NCI-H187 treated with DMSO at 0.1 percent for 48 hours (cell line): ENCODE measurements at regions not wholly inside any gene's neighbourhood (a gene's known extent, or its start where the extent isn't known, plus 50 kb on each side); places are given as distances from the start of the nearest gene placed in this dataset.

ENCODE experiments used
- DNase-seq: peaks from one replicate; lab custom pipeline; 2025; lab: John Stamatoyannopoulos, UW

- no peak for DNase-seq
Observed at GRCh38 chr9:11928871-11929321, 764.3 kb upstream of the TYRP1 start.

- no peak for DNase-seq
Observed at GRCh38 chr9:11931109-11931508, 762.1 kb upstream of the TYRP1 start.

- no peak for DNase-seq
Observed at GRCh38 chr9:11931751-11932150, 761.4 kb upstream of the TYRP1 start.

GRCh38 chr9:11933926-11934325, 759.3 kb upstream of the TYRP1 start:
- DNase-seq, result no peak

GRCh38 chr9:11946531-11946930, 746.7 kb upstream of the TYRP1 start:
- no peak for DNase-seq

- no peak for DNase-seq
Observed at GRCh38 chr9:11962327-11962726, 730.9 kb upstream of the TYRP1 start.

- no peak for DNase-seq
Observed at GRCh38 chr9:11966786-11967185, 726.4 kb upstream of the TYRP1 start.

- no peak for DNase-seq
Observed at GRCh38 chr9:11968631-11969030, 724.6 kb upstream of the TYRP1 start.

- DNase-seq, result no peak
Observed at GRCh38 chr9:11973011-11973410, 720.2 kb upstream of the TYRP1 start.

- DNase-seq, result no peak
Observed at GRCh38 chr9:11973511-11973910, 719.7 kb upstream of the TYRP1 start.

- no peak for DNase-seq
Observed at GRCh38 chr9:11992866-11993265, 700.3 kb upstream of the TYRP1 start.

GRCh38 chr9:12014488-12014887, 678.7 kb upstream of the TYRP1 start:
- DNase-seq, result no peak

GRCh38 chr9:12054235-12054634, 639.0 kb upstream of the TYRP1 start:
- DNase-seq, result no peak

GRCh38 chr9:12056874-12057273, 636.3 kb upstream of the TYRP1 start:
- no peak for DNase-seq

- no peak for DNase-seq
Observed at GRCh38 chr9:12060067-12060466, 633.1 kb upstream of the TYRP1 start.

GRCh38 chr9:12060811-12061210, 632.4 kb upstream of the TYRP1 start:
- no peak for DNase-seq

GRCh38 chr9:12065050-12065449, 628.1 kb upstream of the TYRP1 start:
- DNase-seq, result no peak

GRCh38 chr9:12065686-12066085, 627.5 kb upstream of the TYRP1 start:
- no peak for DNase-seq

GRCh38 chr9:12066455-12067035, 626.6 kb upstream of the TYRP1 start:
- no peak for DNase-seq

- DNase-seq, result no peak
Observed at GRCh38 chr9:12069366-12069765, 623.8 kb upstream of the TYRP1 start.

- no peak for DNase-seq
Observed at GRCh38 chr9:12085399-12085798, 607.8 kb upstream of the TYRP1 start.

- DNase-seq, result no peak
Observed at GRCh38 chr9:12091865-12092527, 601.2 kb upstream of the TYRP1 start.

- no peak for DNase-seq
Observed at GRCh38 chr9:12094046-12094445, 599.1 kb upstream of the TYRP1 start.

GRCh38 chr9:12095931-12096330, 597.3 kb upstream of the TYRP1 start:
- DNase-seq, result no peak
